Nephron progenitor cell (in vitro differentiated cells): ENCODE measurements at regions not wholly inside any gene's neighbourhood (a gene's known extent, or its start where the extent isn't known, plus 50 kb on each side); places are given as distances from the start of the nearest gene placed in this dataset.

ENCODE experiments used
- DNase-seq: peaks from one replicate; pipeline ENCODE4 v3.0.0; 2021
- H3K27ac Mint-ChIP-seq: 2 replicates; pipeline ENCODE4 v1.8.0; 2021; ENCODE audit warnings: mild to moderate bottlenecking, moderate library complexity, mixed read lengths
- H3K27me3 Mint-ChIP-seq: 2 replicates; pipeline ENCODE4 v1.8.0; 2021; ENCODE audit warnings: mild to moderate bottlenecking, low read depth, mixed read lengths; ENCODE audit not compliant: poor library complexity
- H3K36me3 Mint-ChIP-seq: 2 replicates; pipeline ENCODE4 v1.8.0; 2021; ENCODE audit warnings: low read depth, mixed read lengths
- H3K4me1 Mint-ChIP-seq: 2 replicates; pipeline ENCODE4 v1.8.0; 2021; ENCODE audit warnings: mixed read lengths
- H3K4me3 Mint-ChIP-seq: 2 replicates; pipeline ENCODE4 v1.8.0; 2021; ENCODE audit warnings: mild to moderate bottlenecking, moderate library complexity, mixed read lengths
- H3K9me3 Mint-ChIP-seq: 2 replicates; pipeline ENCODE4 v1.8.0; 2021; ENCODE audit warnings: mild to moderate bottlenecking, moderate library complexity, mixed read lengths
- TF ChIP-seq, protein P1 (sequence below): fragments of 200-600 bp; sonication (generic); IDR thresholded peaks from 2 replicates; pipeline ENCODE4 v1.5.0; 2021; ENCODE audit warnings: antibody characterized with exemption

DNA sequence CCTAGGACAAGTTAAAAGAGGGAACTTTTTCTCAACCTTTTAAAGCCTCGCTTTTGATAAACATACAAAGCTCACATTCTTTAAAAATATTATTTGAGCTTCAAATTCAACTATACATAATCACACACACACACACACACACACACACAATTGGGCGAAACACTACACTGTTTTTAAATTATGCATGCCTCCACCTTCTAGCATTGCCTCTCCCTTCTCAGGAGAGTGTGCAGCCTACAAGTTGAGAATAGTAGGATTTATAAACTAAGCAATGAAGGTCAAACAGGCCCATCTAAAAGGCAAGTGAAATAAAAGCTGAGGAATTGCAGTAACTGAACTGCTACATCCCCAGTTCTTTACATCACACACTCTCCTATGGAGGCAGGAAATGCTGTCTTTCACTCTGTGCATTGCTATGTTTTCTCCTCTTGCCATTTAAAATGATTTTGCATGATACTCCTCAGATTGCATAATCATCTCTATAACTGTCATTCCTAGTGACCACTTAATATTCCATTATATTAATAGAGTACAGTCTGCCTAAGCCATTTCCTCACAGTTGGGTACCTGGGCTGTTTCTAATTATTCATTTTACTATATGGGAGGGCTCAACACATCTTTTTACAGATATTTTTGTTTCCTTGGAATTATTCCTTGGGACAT, 92.5 kb upstream of the KCNE2 start:
- H3K36me3 Mint-ChIP-seq: no peaks in the 10 kb centered on the region
- DNase-seq: no peak
- H3K27ac Mint-ChIP-seq: no peak overlapping the region
- no peaks in the 10 kb centered on the region for H3K4me1 Mint-ChIP-seq
- TF ChIP-seq, protein P1, sequence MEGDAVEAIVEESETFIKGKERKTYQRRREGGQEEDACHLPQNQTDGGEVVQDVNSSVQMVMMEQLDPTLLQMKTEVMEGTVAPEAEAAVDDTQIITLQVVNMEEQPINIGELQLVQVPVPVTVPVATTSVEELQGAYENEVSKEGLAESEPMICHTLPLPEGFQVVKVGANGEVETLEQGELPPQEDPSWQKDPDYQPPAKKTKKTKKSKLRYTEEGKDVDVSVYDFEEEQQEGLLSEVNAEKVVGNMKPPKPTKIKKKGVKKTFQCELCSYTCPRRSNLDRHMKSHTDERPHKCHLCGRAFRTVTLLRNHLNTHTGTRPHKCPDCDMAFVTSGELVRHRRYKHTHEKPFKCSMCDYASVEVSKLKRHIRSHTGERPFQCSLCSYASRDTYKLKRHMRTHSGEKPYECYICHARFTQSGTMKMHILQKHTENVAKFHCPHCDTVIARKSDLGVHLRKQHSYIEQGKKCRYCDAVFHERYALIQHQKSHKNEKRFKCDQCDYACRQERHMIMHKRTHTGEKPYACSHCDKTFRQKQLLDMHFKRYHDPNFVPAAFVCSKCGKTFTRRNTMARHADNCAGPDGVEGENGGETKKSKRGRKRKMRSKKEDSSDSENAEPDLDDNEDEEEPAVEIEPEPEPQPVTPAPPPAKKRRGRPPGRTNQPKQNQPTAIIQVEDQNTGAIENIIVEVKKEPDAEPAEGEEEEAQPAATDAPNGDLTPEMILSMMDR: no peak
- H3K27me3 Mint-ChIP-seq: no peaks in the 10 kb centered on the region
- no peak overlapping the region for H3K4me3 Mint-ChIP-seq
- H3K9me3 Mint-ChIP-seq: no peaks in the 10 kb centered on the region

DNA sequence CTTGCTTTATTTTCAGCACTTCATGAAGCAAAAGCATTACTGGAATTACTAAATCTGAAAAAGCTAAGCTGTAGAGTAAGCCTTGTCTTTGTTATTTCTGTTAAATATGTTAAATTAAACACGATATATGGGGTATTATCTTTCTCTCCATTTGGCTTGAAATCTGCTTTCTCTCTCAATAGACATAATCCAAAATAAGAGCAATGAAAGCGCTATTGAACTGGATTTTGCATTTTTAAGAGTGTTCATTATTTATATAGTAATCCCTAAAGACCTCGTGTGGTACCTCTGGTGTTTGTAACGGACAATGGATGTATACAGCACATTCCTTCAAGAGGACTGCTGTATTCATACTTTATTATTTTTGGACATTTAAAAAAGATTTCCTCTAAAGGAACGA, 91.5 kb upstream of the KCNE2 start:
- H3K9me3 Mint-ChIP-seq: no peaks in the 10 kb centered on the region
- no peak overlapping the region for H3K4me3 Mint-ChIP-seq

DNA sequence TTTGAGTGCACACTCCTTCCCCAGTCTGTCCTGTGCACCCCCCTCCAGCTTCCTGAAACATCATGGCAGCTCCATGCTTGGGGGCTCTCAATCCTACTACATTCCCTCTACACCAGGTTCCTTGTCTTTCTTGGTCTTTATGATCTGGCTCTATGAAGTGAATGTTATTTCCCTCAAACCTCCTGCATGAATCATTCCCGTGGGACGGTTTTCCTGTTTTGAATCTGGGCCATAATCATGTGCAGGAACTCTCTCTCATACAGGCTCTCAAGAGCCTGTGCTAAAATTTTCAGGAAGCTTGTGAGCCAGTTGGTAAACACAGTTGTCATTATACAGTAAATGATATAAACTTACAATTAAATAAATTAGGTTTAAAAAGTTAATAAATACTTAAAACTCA, 89.8 kb upstream of the KCNE2 start:
- Mint-ChIP-seq H3K9me3 (no peaks in the 10 kb centered on the region), H3K4me1 (peaks cover 5% of the 10 kb centered on the region), H3K27ac (no peak overlapping the region), H3K27me3 (peaks cover 3% of the 10 kb centered on the region), H3K36me3 (peaks cover 3% of the 10 kb centered on the region), H3K4me3 (no peak overlapping the region)
- DNase-seq: no peak
- TF ChIP-seq, protein P1: no peak

More for the DNA sequence above, 91.5 kb upstream of the KCNE2 start:
- TF ChIP-seq, protein P1: no peak
- H3K27me3 Mint-ChIP-seq: no peaks in the 10 kb centered on the region
- DNase-seq: no peak
- H3K4me1 Mint-ChIP-seq: no peaks in the 10 kb centered on the region
- no peak overlapping the region for H3K27ac Mint-ChIP-seq
- peaks cover 3% of the 10 kb centered on the region for H3K36me3 Mint-ChIP-seq

DNA sequence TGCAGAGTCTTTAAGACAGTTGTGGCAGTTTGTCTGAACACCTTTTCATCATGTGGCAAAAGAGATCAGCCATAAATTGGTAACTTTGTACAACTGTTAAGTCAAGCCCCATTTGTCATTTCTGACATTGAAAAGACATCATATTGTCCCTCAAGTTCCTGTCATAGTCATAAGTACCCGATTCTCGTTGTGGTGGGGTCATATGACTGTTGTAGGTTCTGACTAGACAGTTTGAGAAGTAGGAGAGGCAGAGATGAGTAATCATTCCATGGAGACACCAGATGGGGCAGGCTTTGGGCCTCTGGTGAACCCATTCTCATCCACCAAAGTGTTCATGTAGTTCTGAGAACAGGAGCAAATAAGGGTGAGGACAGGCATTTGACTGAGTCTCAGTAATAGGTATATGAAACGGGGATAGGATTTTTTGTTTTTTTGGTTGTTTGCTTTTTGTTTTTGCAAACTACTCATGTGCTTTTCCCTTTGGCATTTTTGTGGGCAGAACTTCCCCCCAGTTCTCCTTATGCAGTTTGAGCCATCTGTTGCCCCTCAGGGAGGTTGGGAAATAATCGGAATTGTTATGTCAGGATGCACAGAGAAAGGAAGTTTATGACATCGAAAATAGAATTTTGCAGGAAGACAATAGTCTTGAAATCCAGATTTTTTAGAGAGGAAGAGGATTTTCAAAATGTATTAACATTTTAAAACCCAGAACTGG, 86.9 kb upstream of the KCNE2 start:
- no peak for DNase-seq
- Mint-ChIP-seq H3K27me3 (peaks cover 10% of the 10 kb centered on the region), H3K36me3 (peaks cover 3% of the 10 kb centered on the region), H3K27ac (peak overlapping the region; percentile 41), H3K4me3 (no peak overlapping the region), H3K4me1 (peaks cover 23% of the 10 kb centered on the region), H3K9me3 (no peaks in the 10 kb centered on the region)
- TF ChIP-seq, protein P1: no peak

DNA sequence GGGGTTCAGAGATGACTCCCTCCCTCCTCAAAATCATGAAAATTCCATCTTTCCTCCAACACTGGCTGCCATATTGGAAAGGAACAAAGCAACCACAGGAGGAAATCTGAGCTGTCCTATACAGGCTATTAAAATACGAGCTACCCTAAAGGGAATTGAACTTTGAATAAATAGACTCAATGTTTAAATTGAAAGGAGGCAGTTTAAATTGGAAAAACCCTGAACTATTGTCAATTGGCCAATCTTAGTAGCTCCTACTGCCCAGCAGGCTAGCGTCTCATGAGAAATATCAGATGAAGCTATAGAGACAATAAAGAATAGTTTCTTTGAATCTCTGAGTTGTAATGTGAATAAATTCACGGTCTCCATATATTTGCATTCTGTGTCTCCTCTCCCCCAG, 85.4 kb upstream of the KCNE2 start:
- TF ChIP-seq, protein P1: no peak
- Mint-ChIP-seq H3K27me3 (peaks cover 10% of the 10 kb centered on the region), H3K36me3 (peaks cover 3% of the 10 kb centered on the region), H3K9me3 (peaks cover under 1% of the 10 kb centered on the region), H3K27ac (peak overlapping the region; percentile 27), H3K4me1 (peaks cover 29% of the 10 kb centered on the region), H3K4me3 (no peak overlapping the region)
- no peak for DNase-seq
